Effector CD4-positive, alpha-beta T cell (primary cell): ENCODE measurements at regions not wholly inside any gene's neighbourhood (a gene's known extent, or its start where the extent isn't known, plus 50 kb on each side); places are given as distances from the start of the nearest gene placed in this dataset.

Source experiments
- DNase-seq: peaks from one replicate; pipeline ENCODE4 v3.0.0-alpha.2; 2020

DNA sequence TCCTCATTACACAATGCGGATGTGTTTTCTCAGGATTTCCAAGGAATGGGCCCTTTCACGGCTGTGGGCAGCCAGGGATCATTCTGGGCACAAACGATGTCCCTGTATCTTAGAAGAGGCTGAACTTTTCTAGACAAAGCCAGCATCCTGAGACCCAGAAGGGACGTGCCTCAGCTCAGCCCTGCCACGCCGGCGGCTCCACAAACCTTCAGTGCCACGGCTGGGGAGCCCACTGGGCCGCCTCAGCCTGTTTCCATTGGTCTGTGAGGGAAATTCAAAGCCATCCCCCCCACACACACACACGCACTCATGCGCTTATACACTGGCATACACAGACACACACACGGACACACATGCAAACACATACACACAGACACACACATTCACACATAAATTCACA, 344.9 kb upstream of the MKI67 start:
- no peak for DNase-seq

DNA sequence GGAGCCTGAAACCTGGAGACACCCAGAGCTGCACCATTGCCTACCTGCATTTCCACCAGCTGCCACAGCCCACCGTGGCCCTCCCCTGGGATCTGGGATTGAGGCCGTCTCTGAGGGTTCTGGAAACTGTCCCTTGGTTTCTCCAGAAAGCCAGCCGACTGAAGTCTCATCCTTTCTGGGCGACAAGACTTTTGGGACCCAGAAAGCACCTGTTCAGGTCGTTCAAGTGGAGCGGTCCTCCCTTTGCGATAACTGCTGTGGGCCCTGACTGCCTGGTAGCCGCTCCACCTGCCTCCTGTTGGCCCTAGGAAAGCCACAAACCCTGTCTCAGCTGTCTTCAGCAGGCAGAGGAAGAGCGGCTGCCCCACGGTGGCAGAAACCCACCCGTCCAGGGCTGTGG, 346.0 kb upstream of the MKI67 start:
- no peak for DNase-seq

DNA sequence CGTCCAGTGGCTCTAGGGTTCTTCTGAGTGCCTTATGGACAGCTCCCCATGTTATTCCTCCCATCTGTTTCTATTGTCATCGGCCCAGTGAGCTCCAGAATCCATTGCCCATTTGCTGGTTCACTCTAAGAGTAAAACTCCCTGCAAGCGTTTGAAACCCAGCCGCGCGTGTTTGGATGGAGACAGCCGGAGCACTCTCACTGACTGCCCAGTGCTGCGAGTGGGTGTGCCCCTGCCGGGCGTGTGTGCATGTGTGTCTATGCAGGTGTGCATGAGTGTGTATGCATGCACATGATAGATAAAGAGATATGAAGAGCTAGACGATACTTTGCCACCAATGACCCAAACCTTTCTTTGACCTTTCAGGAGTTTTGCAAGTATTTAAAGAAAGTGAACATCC, 347.2 kb upstream of the MKI67 start:
- no peak for DNase-seq

DNA sequence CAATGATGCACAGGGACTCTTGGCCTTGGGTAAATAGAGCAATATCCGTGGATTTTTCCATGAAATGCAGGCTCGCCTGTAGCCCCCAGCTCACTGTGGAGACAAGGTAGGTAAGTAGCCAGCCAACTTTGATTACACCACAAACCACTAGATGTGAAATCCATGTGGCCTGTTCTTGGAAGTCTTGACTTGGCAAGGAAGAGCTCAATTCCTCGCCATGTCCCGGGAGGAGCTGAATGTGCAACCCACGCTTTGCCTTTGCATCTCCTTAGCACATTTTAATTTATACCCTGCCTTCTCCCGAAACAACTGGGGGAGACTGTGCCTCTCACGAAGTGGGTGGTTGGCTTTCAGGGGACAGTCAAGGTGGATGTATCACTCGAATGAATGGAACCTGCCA, 347.7 kb upstream of the MKI67 start:
- no peak for DNase-seq

DNA sequence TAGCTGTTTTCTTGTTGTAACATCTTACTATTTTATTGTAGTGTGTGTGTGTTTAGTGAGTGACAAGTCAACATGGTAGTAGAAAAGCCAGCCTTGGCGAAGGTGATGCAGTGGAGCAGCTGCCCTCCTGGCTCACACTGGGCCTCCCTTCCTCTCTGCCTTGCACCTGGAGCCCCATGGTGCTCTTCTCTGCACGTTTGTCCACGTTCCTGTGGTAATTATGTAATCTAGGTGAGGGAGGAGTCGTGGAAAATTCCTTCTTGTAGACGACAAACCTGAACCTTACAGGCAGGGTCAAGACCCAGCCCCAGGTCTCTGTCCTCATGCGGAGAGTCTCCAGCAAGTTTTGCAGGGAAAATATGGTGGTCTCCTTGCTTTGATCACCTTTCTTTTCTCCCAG, 348.3 kb upstream of the MKI67 start:
- DNase-seq: no peak

DNA sequence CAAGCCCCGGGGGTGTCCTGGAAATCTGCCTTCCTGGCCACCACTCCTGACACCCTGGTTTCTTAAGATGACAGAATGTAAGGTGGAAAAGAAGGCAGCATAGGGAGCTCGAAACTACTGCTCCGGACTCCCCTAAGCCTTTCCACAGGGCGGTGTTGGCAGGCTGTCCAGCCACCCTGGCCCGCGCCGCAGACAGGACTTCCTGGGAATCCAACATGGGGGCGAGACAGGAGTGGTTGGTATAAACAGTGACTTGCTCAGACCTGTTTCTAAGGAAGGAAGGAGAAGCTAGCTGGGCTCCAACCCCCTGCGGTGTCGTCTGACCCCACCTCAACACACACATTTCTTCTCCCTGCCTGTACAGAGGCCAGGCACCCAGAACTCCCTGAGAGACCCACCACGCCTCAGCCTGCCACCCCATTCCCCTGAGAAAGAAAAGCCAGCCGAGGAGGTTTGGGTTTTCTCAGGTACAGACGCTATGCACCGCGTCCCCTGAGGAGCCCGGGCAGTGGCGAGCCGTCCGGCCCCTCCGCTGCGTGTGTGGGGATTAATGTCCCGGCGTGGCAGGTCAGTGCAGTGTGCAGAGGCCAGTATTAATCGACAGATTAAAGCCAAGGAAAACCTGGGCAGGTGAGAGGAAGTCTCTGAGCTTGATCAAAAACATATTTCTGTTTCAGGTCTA, 349.6 kb upstream of the MKI67 start:
- no peak for DNase-seq

DNA sequence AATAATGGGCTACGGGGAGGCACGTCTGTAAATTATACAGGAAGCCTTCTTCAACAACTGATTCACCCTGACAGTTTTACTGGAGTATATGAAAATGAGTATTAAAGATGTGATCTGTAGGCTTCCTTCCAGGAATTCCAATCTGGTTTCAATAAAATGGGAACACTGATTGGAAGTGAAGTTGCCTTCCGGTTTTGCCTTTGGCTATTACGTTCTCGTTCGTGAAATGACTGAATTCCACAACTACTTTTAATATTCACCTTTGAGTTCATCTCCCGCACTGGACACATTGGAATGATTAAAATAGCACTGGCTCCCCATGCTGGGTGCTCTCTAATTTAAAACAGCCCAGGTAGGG, 350.1 kb upstream of the MKI67 start:
- no peak for DNase-seq

DNA sequence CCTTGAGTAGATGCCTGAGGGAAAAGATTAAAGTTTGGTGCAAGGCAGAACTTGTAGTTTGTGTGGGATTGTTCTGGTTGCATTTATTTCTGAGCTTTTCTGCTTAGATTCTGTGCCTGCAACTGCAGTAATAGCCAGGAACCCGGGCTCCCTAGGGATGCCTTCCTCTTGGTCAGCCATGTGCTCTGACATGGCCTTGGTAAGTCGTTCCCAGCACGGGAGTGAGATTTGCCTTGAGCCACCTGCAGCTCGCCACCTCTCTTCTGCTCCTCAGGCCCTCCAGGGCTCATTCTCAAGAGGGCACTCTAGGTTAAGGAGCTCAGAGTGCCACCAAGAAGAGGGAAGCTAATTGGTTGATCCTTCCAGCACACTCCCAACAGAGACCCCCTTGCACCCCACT, 350.6 kb upstream of the MKI67 start:
- DNase-seq: no peak

DNA sequence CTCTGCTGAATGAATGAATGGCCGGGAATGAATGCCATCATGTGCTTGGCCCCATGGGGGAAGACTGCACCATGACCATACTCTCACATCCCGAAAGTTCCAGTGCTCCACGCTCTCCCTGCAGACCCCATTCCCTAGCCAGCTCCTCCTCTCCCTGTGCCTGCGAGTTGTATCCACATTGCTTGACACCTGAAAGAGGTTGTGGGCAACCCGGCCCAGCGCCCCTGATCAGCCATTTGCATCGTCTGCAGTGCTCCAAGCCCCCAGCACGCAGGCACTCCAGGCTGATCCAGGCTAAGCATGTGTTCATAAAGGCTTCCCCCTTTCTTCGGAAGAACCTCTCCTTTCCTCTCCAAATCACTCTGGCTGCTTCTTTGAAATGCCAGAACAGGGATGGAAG, 354.4 kb upstream of the MKI67 start:
- DNase-seq: no peak

DNA sequence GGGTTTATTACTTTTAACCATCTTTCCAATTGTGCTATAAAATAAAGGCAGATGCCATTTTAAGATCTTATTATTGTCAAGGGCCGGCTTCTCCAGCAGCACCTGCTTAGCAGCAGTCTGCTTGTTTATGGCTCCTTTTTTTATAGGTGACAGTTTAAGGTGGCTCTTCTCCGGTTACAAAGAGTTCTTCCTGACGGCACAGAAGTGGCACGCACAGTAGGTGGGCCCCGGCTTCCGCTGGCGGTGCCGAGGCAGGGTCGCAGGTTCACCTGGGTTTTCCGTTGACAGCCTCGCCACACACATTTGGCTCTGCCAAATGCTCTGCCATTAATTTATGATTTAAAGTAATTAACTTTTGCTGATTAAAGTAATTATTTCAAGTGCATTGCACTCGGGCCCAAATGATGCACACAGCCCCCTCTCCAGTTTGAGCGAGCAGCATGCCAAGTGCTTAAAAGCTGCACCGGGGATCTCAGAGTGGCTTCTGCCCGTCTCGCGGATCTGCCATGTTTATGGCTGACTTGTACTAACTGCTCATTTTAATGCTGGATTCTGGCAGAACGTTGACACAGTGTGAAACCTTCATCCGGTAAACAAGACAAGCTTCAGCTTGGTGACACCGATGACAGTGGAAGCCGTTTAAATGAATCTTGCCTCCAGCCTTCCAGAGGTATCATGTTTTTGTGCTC, 355.1 kb upstream of the MKI67 start:
- DNase-seq: no peak

DNA sequence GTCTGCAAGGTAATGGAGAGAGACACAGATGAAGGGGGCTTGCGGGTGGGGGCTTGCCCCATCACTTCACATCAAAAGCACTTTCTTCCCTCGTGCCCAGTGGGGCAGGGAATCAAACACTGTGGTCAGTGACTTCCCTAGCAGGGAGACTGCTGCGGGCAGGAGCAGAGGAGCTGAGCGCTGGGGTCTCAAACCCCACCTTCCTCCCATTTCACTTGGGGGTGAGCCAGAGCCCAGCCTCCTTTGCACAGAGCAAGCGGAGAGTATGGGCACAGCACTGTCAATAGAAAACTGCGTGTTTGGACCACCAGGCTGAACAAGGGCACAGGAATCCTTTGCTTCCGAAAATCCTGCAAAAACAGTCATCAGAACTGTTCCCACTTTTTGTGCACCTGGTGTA, 355.8 kb upstream of the MKI67 start:
- DNase-seq: no peak

DNA sequence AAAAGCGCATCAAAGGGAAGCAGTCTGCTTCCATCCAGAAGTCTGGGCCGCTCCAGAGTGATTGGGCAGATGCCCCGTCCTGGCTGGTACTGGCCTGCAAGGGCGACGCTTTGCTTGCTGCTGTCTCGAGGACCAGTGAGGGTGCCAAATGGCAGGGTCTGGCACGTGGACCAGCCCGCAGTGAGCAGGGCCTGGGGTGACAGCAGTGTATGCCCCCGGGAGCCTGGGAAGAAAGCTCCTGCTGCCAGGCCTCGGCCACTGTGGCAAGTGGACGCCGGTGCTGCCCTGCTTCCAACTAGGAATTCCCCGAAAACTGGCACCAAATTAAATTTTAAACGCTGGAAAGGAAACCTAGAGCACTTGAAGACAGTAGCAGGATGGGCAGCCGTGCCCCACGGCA, 357.0 kb upstream of the MKI67 start:
- no peak for DNase-seq

DNA sequence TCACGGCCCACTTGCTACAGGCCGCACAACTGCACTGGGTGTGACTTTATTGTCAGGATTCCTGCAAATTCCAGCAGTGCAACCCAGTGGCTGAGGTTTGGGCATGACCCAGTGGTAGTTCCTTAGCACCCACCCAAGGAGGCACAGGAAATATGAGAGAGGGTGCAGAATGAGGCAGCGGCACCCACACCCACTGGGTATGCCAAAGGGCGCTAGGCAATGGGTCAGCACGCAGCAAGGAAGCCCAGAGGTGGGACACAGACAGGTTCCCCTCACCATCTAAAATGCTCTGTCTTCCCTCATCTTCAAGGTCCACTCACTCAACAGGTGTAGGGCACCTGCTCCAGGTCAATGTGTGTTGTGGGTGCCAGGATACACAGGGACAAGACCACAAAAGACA, 357.8 kb upstream of the MKI67 start:
- no peak for DNase-seq

DNA sequence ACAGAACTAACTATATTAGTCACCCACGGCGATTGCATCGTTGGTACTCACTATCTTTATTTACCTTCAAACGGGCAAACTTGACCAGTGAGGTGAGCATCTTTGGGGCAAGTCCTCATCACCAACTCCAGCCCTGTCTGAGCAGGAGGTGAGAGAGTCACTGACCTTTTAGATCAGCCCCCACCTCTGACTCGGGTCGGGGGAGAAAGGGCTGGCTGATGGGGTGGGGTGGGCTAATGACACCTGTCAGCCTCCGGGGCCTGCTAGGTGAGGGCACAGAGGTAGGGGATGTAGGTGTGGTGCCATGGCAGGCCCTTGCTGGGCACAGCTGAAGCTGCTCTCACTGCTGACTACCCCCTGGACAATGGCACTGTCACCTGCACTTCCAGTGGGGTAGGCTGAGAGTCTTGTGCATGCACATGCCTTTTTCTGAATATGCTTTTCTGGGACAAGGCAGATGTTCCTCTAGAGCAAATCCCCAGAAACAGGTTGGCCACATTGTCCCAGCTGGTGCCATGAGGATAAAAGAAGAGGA, 359.5 kb upstream of the MKI67 start:
- DNase-seq: no peak

DNA sequence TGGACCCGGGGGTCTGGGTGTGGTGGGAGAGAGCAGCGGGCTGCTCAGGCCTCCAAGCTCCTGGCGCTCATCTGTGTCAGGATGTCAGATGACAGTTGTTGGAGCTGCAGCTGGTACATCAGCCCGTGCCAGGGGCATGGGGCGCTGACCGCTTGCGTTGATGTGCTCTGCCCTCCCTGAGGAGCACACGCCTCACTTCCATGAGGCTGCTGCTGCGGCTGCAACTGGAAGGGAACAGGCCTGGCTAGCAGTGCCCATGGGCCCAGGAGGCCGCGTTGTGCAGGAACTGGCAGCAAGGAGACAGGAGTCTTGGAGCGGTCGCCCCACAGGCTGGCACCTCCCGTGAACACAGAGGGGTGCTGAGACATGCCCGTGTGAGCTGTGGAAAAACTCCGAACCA, 361.3 kb upstream of the MKI67 start:
- DNase-seq: no peak

DNA sequence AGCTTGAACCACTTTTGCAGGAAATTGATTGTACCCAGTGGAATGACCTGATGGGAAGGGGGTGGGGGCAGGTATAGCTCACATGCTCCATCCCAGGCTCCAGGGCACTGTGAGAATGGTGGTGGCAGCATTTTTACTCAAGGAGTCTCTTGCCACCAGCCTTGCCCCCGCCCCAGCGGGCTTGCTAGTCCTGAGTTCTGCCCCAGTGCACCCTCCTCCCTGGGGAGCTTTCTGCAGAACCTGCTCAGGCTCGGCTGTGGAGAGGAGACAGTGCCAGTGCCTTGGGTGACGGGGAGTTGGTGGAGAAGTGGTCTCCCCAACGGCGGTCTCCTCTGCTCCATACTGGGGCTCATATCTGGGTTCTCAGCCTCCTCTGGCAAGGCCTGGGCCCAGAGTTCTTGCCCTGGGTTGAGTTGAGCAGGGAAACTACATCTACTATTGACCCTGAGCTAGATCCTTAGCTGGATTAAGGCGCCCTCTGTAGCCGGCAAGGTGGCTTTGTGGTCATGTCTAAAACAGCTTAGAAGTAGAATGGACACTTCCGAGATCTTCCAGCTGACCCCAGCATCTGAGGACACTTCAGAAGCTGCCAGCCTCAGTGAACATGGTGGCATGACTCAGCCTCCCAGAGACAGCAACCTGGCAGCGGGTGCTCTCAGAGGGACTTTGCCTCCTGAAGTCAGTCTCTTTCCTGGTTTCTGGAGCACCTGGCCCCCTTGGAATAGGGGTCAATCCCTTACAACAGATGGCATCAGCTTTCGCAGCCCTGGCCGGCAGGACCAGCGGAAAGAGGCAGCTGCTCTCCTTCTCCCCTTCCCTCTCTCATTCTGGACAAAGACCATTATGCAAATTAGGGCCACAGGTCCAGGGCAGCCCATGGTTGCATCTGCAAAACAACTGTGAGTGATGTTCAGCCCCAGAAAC, 363.4 kb upstream of the MKI67 start:
- DNase-seq: no peak

DNA sequence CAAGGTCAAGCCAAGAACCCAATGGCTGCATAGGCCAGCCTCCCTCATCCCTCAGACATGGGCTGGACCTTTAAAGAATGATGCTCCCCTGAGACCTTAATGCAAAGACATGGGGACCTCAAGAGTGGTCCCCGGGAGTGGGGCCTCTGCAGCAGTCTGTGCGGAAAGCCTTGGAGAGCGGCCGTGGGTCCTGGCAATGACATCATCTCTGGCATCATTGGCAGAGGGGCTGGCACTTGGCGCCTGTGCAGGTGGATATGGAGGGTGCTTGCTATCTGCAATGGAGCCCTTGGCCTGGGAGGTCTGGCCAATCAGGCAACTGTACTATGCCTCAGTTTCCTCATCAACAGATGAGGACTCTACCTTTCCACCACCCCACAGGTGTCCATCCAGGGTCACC, 365.5 kb upstream of the MKI67 start:
- DNase-seq: no peak

DNA sequence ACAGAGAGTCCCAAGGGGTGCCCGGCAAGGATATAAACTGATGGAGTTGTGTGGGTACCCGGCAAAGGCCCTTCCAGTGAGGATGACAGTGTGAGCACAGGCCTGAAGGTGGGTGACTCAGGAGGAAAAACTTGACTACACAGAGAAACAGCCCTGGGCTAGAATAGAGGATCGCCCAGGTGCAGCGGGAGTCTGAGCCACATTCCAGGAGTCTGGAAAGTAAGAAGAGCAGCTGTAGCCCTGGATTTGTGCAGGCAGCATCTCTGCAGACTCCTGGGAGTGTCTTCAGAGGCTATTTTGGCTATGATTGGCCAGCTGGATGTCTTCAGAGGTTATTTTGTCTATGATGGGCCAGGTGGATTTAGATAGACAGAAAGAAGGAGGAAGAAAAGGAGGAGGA, 367.6 kb upstream of the MKI67 start:
- DNase-seq: no peak

DNA sequence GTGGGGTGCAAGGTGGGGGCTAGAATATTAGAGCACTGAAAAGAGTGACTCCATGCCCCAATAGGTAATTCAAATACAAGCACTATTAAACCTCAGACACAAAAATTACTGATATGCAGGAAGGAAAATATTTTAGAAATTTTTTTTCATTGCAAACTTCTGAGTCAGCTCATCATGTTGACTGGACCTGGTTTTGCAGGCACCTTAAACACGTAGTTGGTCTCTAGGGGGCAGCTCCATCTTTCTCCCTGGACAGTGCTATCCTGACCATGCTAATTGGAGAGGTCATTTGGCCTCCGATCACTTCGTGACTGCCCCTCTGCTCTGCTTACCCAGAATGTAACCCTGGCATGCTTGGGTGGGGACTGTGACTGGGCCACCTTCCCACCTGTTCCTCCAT, 368.4 kb upstream of the MKI67 start:
- no peak for DNase-seq

DNA sequence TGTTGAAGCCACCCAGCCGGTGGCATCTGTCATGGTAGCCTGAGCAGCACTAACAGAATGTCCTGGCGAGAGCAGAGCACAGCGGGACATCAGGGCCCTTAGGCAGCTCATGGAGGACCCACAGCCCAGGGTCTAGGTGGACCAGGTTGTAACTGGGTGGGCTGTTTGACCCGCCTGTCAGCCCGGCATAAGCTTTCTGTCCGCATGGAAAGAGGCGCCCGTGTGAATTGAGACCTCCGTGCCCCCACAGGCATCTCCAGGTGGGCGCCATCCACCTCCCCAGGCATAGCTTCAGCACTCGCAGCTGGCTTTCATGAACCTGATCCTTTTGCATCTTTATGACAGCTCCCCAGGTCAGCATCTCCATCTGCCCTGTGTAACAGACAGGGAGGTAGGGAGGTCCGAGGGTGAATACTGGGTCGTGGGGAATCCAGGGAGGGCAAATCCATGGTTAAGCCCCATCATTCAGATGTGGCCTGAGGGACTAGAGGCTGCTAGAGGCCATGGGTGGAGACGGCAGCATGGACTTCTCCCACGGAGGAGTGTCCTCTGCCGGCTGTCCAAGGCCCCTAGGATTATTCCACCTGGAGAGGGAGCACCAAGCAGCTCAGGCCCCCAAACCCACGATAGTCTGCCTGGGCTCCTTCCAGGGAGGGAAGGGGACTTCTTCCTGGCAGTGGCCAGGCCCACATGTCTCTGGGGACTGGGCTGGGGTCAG, 371.6 kb upstream of the MKI67 start:
- DNase-seq: no peak

DNA sequence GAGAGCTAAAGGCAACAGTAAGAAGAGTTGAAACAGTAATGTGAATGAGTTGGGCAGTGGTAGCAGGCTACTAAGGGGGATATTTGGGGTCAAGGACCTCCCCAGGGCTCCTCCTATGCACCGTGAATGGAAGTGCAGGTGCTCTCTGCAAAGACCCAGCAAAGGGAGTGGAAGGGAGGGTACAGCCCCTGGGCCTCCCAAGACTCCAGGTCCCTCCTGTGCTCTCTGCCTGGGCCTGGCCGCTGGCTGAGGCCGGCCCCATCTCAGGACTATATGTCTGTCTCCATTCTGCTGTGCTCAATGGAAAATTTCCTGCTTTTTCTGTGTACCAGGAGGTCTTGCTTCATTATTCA, 372.1 kb upstream of the MKI67 start:
- no peak for DNase-seq

DNA sequence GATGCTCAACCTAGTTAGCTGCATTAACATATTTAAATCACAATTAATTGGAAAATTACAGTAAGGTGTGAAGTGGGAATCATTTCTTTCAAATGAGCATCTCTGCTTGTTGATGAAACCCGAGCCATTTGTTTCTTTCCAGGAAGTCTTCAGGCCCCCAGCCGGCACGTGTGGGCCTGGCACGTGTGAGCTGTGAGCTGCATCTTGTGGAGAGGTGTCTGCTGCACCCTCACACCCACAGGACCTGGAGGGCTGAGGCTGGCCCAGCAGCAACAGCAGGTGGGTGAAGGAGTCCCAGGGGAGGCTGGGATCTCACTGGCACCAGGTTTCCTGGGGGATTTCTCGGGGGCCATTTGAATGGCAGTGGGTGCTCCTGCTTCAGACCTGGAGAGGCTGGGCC, 372.5 kb upstream of the MKI67 start:
- DNase-seq: no peak

DNA sequence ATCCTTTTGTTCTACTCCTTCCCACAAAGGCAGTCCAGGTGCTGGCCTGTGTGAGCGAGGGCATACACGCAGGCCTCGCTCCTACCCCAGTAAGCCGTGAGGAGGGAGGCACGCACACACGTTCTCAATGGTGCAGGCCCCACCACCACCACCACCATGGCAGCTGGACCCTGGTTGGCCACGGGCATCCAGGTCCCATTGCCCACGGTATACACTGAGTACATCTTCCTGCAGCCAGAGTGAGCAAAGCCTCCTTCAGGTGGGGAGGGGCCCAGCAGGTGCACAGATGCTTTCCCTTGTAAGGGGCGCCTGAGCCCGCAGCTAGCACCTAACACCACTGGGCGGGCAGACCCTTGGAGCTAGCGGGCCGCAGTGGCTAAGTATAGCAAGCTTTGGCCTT, 373.3 kb upstream of the MKI67 start:
- no peak for DNase-seq
